Neural cell (in vitro differentiated cells): ENCODE measurements at regions not wholly inside any gene's neighbourhood (a gene's known extent, or its start where the extent isn't known, plus 50 kb on each side); places are given as distances from the start of the nearest gene placed in this dataset.

ENCODE experiments used
- H2AFZ ChIP-seq: fragments of 200-600, 300-800 bp; sonication (generic), shearing (Covaris generic); 2 replicates; pipeline ENCODE4 v1.6.0; 2014; ENCODE audit warnings: low read depth, mild to moderate bottlenecking, antibody characterized with exemption, low read length, moderate library complexity
- H3F3A ChIP-seq: fragments of 200-600 bp; shearing (Covaris generic); 2 replicates; pipeline ENCODE4 v1.6.1; 2016; ENCODE audit warnings: mild to moderate bottlenecking, moderate library complexity, mixed read lengths, antibody characterized with exemption, low read length; ENCODE audit not compliant: insufficient read depth, poor library complexity, severe bottlenecking
- H3K27ac ChIP-seq: fragments of 200-600, 300-800 bp; sonication (generic), shearing (Covaris generic); 2 replicates; pipeline ENCODE4 v1.5.1; 2014; ENCODE audit warnings: mild to moderate bottlenecking, low read length, moderate library complexity
- H3K27me3 ChIP-seq: fragments of 300-800, 200-600 bp; sonication (generic), shearing (Covaris generic); 2 replicates; pipeline ENCODE4 v1.6.0; 2014; ENCODE audit warnings: mild to moderate bottlenecking, low read depth, low read length, moderate library complexity; ENCODE audit not compliant: insufficient read depth
- H3K36me3 ChIP-seq: fragments of 300-800, 200-600 bp; sonication (generic), shearing (Covaris generic); 2 replicates; pipeline ENCODE4 v1.5.1; 2014; ENCODE audit warnings: mild to moderate bottlenecking, antibody characterized with exemption, low read length, moderate library complexity; ENCODE audit not compliant: insufficient read depth
- H3K4me2 ChIP-seq: fragments of 300-800, 200-600 bp; sonication (generic), shearing (Covaris generic); 2 replicates; pipeline ENCODE4 v1.6.0; 2014; ENCODE audit warnings: mild to moderate bottlenecking, low read length
- H3K4me3 ChIP-seq: fragments of 300-800, 200-600 bp; sonication (generic), shearing (Covaris generic); 2 replicates; pipeline ENCODE4 v1.5.1; 2014; ENCODE audit warnings: mild to moderate bottlenecking, low read length, moderate library complexity
- H3K79me2 ChIP-seq: fragments of 200-600 bp; shearing (Covaris generic); replicated peaks from 2 replicates; pipeline ENCODE4 v1.6.0; 2014; ENCODE audit warnings: mild to moderate bottlenecking, low read length, moderate library complexity; ENCODE audit not compliant: insufficient read depth
- H3K9ac ChIP-seq: fragments of 300-800, 200-600 bp; sonication (generic), shearing (Covaris generic); 2 replicates; pipeline ENCODE4 v1.6.1; 2016; ENCODE audit warnings: mild to moderate bottlenecking, low read length, mixed read lengths
- H3K9me2 ChIP-seq: fragments of 200-600 bp; shearing (Covaris generic); 2 replicates; pipeline ENCODE4 v1.6.1; 2016; ENCODE audit warnings: mild to moderate bottlenecking, low read length, mixed read lengths; ENCODE audit not compliant: insufficient read depth
- H3K9me3 ChIP-seq: fragments of 200-600, 300-800 bp; sonication (generic), shearing (Covaris generic); 2 replicates; pipeline ENCODE4 v1.6.1; 2016; ENCODE audit warnings: mild to moderate bottlenecking, mixed run types, low read length, moderate library complexity, mixed read lengths
- H4K20me1 ChIP-seq: fragments of 200-600 bp; shearing (Covaris generic); 2 replicates; pipeline ENCODE4 v1.6.1; 2016; ENCODE audit warnings: mild to moderate bottlenecking, mixed run types; ENCODE audit not compliant: insufficient read depth
- CTCF ChIP-seq: fragments of 450-650 bp; IDR thresholded peaks from 2 replicates; pipeline ENCODE4 v1.5.1; 2014; ENCODE audit warnings: antibody characterized with exemption, mild to moderate bottlenecking, moderate library complexity; ENCODE audit not compliant: poor library complexity, severe bottlenecking
- EP300 ChIP-seq: fragments of 450-650 bp; conservative IDR thresholded peaks from 2 replicates; pipeline ENCODE4 v1.6.1; 2014; ENCODE audit warnings: antibody characterized with exemption, mild to moderate bottlenecking, moderate library complexity; ENCODE audit not compliant: poor library complexity, severe bottlenecking
- EZH2 ChIP-seq: fragments of 200-600, 300-800 bp; shearing (Covaris generic), sonication (generic); IDR thresholded peaks from 2 replicates; pipeline ENCODE4 v1.6.1; 2014; ENCODE audit warnings: antibody characterized with exemption, low read length, borderline replicate concordance, mild to moderate bottlenecking; ENCODE audit not compliant: insufficient read depth, poor library complexity, severe bottlenecking
- MXI1 ChIP-seq: fragments of 450-650 bp; conservative IDR thresholded peaks from 2 replicates; pipeline ENCODE4 v1.6.1; 2014; ENCODE audit warnings: antibody characterized with exemption, mild to moderate bottlenecking; ENCODE audit not compliant: poor library complexity, severe bottlenecking
- POLR2AphosphoS5 ChIP-seq: IDR thresholded peaks from 2 replicates; pipeline ENCODE4 v1.6.1; 2012
- RAD21 ChIP-seq: fragments of 450-650 bp; conservative IDR thresholded peaks from 2 replicates; pipeline ENCODE4 v1.6.1; 2014; ENCODE audit warnings: antibody characterized with exemption, mild to moderate bottlenecking, moderate library complexity
- SMC3 ChIP-seq: fragments of 450-650 bp; conservative IDR thresholded peaks from 2 replicates; pipeline ENCODE4 v1.6.1; 2014; ENCODE audit warnings: antibody characterized with exemption, mild to moderate bottlenecking, moderate library complexity; ENCODE audit not compliant: poor library complexity
- TAF1 ChIP-seq: IDR thresholded peaks from 2 replicates; pipeline ENCODE4 v1.6.1; 2012; ENCODE audit warnings: low read depth
- TF ChIP-seq, protein P1 (sequence below): IDR thresholded peaks from 2 replicates; pipeline ENCODE4 v1.6.1; 2012; ENCODE audit warnings: borderline replicate concordance

- TF ChIP-seq, protein P1, sequence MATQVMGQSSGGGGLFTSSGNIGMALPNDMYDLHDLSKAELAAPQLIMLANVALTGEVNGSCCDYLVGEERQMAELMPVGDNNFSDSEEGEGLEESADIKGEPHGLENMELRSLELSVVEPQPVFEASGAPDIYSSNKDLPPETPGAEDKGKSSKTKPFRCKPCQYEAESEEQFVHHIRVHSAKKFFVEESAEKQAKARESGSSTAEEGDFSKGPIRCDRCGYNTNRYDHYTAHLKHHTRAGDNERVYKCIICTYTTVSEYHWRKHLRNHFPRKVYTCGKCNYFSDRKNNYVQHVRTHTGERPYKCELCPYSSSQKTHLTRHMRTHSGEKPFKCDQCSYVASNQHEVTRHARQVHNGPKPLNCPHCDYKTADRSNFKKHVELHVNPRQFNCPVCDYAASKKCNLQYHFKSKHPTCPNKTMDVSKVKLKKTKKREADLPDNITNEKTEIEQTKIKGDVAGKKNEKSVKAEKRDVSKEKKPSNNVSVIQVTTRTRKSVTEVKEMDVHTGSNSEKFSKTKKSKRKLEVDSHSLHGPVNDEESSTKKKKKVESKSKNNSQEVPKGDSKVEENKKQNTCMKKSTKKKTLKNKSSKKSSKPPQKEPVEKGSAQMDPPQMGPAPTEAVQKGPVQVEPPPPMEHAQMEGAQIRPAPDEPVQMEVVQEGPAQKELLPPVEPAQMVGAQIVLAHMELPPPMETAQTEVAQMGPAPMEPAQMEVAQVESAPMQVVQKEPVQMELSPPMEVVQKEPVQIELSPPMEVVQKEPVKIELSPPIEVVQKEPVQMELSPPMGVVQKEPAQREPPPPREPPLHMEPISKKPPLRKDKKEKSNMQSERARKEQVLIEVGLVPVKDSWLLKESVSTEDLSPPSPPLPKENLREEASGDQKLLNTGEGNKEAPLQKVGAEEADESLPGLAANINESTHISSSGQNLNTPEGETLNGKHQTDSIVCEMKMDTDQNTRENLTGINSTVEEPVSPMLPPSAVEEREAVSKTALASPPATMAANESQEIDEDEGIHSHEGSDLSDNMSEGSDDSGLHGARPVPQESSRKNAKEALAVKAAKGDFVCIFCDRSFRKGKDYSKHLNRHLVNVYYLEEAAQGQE, result no peak
- no peak for TF ChIP-seq POLR2AphosphoS5
These were observed 376.1 kb upstream of the CHRM2 start (continued) for GRCh38 chr7:136492366-136492765.

DNA sequence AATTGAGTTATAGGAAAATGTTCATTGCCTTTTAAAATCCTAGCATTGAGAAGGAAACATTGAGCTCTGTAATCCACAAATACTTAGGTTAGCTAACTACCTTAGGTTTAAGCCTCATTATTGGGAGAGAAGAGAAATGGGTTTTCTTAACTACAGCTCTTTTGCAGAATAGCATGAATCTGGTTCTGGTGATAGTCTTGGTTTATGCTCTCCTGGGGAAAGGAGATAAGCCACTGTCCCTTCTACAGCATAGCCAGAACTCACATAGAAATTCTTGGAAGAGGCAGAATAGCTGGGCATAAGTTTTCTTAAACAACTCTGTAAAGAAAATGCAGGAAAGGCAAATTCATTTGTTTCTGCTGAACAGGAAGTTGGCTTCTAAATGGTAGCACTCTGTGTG lies 378.6 kb upstream of the CHRM2 start:
- Histone ChIP-seq H4K20me1 (no peaks in the 10 kb centered on the region), H3K9me3 (no peaks in the 10 kb centered on the region), H3K27me3 (no peaks in the 10 kb centered on the region), H3K36me3 (no peaks in the 10 kb centered on the region), H3K9me2 (no peaks in the 10 kb centered on the region), H3K9ac (no peak overlapping the region), H2AFZ (no peak overlapping the region), H3K4me2 (no peak overlapping the region), H3F3A (no peaks in the 10 kb centered on the region), H3K79me2 (no peaks in the 10 kb centered on the region), H3K27ac (no peak overlapping the region), H3K4me3 (no peak overlapping the region)
- no peak for TF ChIP-seq EP300
- no peak for TF ChIP-seq CTCF
- no peak for TF ChIP-seq MXI1
- no peak for TF ChIP-seq SMC3
- TF ChIP-seq POLR2AphosphoS5, result no peak
- no peak for TF ChIP-seq EZH2
- TF ChIP-seq, protein P1, result no peak
- TF ChIP-seq RAD21, result no peak
- TF ChIP-seq TAF1, result no peak
